H1 (cell line): ENCODE measurements at regions not wholly inside any gene's neighbourhood (a gene's known extent, or its start where the extent isn't known, plus 50 kb on each side); places are given as distances from the start of the nearest gene placed in this dataset.

Source experiments
- BRCA1 ChIP-seq: IDR thresholded peaks from 2 replicates; pipeline ENCODE4 v1.6.1; 2012; ENCODE audit warnings: low read depth, low read length, improper control_type of control experiment
- JUND ChIP-seq: IDR thresholded peaks from 2 replicates; pipeline ENCODE4 v1.6.1; 2011; ENCODE audit warnings: mild to moderate bottlenecking, improper control_type of control experiment, low read length
- KDM1A ChIP-seq: fragments of 200-600, 300-600 bp; sonication (generic); IDR thresholded peaks from 2 replicates; pipeline ENCODE4 v1.7.1; 2016; ENCODE audit warnings: mild to moderate bottlenecking, low read length, borderline replicate concordance
- TF ChIP-seq, protein P1 (sequence below), 3 experiments: IDR thresholded peaks; 1 replicate in 2 of 3; 2 replicates in 1 of 3; pipeline versions ENCODE4 v1.5.1 to v1.6.1; 2011; ENCODE audit warnings: low read length in 3 of 3, mild to moderate bottlenecking in 3 of 3, inconsistent platforms in 2 of 3, low read depth in 1 of 3, moderate library complexity in 1 of 3; ENCODE audit not compliant: insufficient read depth in 1 of 3; ENCODE audit errors: control extremely low read depth in 1 of 3

DNA sequence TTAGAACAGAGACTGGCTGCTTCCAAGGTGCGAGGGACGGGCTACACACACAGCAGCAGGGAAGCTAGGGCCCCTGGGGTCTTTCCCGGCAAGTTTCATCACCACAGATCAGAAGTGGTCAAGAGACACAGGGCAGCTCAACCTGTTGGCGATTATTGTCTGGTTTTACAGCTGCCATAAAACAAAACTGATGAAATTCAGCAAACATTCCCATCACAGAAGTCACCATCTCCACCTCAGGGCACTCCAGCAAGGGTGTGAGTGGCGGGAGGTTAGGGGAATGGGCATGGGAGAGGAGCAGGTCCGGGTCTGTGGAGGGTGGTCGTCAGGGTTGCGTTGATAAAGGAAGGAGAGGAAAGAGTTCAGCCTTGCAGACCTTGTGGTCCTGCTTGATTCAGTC lies 91.0 kb downstream of the PXDC1 start:
- TF ChIP-seq JUND (no peak), KDM1A (no peak), BRCA1 (no peak)
- TF ChIP-seq, protein P1, sequence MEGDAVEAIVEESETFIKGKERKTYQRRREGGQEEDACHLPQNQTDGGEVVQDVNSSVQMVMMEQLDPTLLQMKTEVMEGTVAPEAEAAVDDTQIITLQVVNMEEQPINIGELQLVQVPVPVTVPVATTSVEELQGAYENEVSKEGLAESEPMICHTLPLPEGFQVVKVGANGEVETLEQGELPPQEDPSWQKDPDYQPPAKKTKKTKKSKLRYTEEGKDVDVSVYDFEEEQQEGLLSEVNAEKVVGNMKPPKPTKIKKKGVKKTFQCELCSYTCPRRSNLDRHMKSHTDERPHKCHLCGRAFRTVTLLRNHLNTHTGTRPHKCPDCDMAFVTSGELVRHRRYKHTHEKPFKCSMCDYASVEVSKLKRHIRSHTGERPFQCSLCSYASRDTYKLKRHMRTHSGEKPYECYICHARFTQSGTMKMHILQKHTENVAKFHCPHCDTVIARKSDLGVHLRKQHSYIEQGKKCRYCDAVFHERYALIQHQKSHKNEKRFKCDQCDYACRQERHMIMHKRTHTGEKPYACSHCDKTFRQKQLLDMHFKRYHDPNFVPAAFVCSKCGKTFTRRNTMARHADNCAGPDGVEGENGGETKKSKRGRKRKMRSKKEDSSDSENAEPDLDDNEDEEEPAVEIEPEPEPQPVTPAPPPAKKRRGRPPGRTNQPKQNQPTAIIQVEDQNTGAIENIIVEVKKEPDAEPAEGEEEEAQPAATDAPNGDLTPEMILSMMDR (IDR thresholded peaks at IDR 0.05; ENCODE audit: control extremely low read depth in 1 of 3, insufficient read depth in 1 of 3, low read depth in 1 of 3, low read length in 3 of 3), result no peak
